Stimulated activated CD4-positive, alpha-beta T cell treated with anti-CD3 and anti-CD28 coated beads, Interleukin-2, amount 100 ng/mL, for 24 hours (primary cell): ENCODE measurements at regions not wholly inside any gene's neighbourhood (a gene's known extent, or its start where the extent isn't known, plus 50 kb on each side); places are given as distances from the start of the nearest gene placed in this dataset.

Experiments used
- DNase-seq, 2 donors: peaks; one replicate each; pipeline ENCODE4 v3.0.0-alpha.2; 2020

DNA sequence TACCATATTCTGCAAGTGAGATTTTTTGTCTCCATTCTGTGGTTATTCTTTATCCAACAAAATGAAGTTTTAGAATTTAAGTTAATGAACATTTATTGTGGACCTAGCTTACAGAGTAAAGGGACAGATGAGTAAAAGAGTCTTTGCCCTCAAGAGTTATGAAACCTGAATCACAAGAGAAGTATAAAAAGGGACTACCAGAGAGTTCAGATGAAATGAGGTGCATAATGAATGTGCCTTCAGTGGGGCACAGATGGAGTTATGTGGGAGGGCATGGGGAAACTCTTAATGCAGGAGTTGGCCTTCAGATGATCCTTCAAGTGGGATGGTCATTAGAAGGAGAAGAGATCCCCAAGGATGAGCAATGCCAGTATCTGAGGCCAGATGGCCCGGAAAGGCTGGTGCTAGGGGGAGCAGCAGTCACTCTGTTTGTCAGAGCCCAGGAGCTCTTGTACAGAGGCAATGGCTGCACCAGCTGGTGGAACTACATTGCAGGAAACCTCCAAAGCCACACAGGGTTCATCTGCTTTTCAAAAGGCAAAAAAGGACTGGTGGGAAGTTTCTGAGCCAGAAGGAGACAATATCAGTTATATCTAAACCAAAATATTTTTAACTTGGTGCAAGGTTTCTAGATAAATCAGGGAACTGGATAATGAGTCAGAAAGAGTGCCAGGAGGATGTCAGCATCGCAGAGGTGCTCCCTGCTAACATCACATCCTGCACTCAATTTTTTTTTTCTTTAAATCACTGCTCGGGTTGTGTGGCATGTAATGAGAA, 162.0 kb downstream of the KLF6 start:
- DNase-seq, result peak; percentile 28 to 38

DNA sequence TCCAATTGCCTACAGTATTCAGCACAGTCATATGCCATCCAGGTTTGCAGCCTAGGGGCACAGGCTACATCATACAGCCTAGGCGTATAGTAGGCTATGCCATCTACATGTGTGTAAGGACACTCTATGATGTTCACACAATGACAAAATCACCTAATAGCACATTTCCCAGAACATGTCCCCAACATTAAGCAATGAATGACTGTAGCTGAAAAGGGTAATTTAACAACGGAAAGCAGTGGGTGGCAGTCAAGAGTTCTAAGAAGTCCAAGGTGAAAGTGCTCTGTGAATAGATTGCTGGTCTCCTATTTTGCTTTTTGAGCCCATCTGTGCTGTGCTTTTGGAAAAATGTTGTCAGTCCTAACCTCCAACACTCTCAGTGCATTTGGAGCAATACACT, 162.6 kb downstream of the KLF6 start:
- DNase-seq, result no peak

DNA sequence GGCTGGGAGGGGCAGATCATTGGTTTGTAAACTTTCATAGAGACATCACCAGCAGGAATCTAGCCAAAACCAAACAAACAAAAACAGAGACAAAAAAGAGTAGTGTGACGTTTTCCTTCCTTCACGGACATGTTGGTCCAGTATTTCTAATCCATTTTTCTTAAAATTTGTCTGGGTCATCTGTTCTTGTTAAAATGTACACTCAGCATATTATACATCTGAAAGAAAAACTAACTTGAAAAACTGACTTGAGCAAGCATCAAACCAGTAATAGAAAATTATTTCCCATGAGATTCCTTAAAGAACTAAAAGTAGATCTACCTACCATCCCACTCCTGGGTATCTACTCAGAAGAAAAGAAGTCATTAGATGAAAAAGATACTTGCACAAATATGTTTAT, 164.2 kb downstream of the KLF6 start:
- no peak for DNase-seq

DNA sequence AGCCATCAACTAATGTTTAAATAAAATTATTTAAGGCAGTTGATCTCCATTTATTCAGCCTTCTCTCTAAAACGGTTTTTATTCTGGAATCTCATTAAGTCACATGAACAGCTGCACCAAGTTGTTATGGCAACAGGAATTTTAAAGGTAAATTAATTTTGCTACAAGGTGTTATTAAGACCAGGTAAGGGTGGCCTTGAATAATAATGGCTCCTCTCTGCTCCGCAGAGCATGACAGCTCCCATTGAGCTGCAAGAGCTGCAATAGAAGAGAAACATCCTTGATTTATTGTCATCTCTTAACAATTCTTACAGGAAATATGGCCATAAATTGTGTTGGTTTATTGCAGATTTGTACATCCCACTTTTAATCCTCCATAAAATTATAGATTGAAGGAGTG, 165.8 kb downstream of the KLF6 start:
- DNase-seq, result no peak

DNA sequence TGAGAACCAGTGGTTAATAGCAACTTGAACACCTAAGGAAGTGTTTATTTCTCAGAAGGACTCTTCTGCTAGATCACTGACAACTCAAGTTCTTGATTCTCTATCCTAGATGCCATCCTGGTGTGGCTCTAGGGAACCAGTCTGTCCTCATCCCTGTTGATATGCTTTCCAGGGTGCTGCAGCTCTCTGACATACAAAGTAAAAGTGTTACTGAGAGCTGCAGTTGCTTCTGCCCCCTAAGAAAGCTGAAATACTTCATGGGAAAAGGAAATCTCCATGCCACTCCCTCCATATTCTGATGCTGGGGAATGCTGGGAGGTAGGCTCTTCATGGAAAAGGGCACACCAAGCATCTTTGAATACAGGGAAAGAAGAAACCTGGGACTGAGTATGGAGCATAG, 168.1 kb downstream of the KLF6 start:
- DNase-seq, result no peak

DNA sequence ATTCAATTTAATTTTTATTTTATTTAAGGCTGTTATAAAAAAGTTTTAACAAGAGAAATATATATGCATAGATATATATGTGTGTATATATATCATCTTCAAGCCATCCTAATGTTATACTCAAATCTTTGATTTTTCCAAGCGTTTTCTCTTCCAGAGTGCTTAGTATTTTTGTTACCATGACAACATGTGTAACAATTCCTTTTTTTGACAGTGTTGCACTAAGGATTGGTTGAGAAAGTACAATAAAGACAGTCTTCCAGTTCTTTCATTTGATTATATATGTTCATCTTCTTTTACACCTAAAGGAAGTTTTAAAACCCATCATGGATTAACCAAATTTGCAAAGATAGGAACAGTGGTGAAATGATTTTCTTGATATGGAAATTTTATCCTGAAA, 171.7 kb downstream of the KLF6 start:
- DNase-seq, result no peak

DNA sequence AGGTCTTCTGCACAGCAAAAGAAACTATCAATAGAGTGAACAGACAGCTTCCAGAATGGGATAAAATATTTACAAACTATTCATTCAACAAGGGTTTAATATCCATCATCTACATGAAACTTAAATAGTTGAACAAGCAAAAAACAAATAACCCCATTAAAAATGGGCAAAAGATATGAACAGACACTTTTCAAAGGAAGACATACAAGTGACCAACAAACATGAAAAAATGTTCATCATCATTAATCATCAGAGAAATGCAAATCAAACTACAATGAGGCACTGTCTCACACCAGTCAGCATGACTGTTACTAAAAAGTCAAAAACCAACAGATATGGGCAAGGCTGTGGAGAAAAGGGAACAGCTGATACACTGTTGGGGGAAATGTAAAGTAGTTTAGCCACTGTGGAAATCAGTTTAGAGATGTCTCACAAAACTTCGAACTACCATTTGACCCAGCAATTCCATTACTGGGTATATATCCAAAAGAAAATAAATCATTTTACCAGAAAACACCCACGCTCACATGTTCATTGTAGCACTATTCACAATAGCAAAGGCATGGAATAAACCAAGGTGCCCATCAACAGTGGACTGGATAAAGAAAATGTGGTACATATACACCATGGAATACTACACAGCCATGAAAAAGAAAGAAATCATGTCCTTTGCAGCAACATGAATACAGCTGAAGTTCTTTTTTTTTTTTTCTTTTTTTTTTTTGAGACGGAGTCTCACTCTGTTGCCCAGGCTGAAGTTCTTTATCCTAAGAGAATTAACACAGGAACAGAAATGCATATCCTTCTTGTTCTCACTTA, 172.6 kb downstream of the KLF6 start:
- DNase-seq, result no peak

DNA sequence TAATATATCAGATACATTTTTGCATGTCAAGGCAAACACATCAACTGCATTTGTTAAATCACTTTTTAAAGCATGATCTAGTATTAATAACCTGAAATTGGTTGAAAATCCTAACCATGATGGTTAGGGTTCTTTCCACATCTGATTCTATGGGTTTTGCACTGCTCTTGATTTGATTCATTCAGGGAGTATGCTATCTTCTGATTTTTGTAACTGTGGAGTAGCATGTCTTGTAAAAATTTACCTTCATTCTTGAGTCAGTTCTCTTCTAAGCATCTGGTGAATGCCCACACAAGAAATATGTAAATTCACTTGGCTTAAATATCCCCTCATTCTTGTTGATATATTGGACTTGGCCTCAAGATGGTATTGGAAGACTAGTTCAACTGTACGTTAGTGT, 178.7 kb downstream of the KLF6 start:
- DNase-seq, result no peak

DNA sequence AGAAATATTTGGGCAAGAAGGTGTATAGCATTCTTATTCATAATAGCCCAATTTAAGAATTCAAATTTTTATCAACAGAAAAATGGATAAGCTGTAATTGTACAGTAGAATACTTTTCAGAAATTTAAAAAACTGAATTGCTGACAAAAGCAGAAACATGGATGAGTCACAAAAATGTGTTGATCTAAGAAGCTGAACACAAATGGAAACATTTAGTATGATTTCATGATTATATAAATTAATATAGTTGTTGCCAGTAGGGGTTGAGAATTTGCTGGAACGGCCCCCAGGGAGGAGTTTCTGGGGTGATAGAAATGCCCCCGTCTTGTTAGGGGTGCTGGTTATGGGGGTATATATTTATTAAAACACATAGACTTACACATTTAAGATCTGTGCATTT, 179.1 kb downstream of the KLF6 start:
- no peak for DNase-seq

DNA sequence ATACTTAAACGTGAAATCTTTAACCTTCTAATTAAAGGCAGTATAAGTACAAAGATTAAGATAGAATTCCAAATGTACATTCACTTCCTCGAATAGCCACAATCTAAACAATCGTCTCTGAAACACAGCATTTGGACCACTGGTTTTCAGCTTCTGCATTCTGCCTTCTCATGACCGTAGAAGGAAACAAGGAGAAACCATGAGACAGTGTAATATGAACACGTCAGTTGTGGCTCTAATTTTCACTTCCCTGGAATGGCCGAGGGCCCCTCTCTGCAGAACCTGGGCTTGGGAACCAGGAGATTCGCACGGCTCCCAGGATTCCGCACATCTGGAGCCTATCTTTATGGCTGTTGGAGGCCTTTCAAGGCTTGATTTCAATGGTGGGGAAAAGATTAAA, 189.3 kb downstream of the KLF6 start:
- DNase-seq, result no peak

DNA sequence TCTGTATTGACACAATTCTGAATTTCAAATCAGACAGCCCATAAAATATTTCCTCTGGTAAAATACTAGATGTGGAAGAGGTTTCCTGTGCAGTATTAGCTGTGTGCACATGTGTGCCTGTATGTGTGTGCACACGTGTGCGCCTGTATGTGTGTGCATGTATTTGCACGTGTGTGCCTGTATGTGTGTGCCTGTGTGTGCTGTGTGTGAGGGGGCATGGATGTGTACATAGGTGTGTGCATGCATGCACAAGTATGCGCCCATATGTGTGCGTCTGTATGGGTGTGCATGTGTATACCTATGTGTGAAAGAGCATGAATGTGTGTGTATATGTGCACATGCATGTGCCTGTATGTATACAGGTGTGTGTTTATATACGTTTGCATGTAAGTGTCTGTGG, 191.4 kb downstream of the KLF6 start:
- no peak for DNase-seq

DNA sequence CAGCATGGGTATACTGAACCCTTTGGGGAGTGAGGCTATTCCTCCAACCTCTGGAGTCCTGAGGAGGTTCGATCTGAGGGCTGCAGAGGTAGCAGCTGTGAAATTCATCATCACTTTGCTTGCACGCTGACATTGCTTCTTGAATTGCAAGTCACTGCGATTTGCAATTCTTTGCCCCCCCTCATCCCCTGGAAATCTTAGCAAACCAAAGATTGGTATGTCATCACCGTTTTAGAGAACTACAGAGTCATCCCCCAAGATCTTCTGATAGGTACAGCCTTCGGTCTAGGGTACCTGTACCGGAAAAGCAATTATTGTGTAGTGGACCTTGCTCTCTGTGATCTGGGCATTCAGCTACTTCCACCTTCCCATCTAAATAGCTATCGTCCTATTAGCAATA, 192.6 kb downstream of the KLF6 start:
- no peak for DNase-seq

DNA sequence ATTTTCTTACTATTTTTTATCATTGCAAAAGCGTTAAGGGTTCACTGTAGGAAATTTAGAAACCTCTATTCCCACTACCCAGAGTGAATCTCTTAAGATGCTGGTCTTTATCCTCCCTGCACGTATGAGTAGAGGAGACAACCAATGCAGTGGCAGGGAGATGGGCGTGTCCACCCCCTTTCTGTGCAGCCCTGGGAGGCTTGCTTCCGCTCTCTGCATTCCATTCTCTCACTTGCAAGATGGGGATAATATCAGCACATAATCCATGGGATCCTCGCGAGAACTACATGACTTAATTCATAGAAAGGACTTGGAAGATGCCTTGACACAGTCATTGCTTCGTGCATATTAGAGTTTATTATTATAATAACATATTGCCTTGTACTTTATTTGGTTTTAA, 196.2 kb downstream of the KLF6 start:
- DNase-seq, result no peak

DNA sequence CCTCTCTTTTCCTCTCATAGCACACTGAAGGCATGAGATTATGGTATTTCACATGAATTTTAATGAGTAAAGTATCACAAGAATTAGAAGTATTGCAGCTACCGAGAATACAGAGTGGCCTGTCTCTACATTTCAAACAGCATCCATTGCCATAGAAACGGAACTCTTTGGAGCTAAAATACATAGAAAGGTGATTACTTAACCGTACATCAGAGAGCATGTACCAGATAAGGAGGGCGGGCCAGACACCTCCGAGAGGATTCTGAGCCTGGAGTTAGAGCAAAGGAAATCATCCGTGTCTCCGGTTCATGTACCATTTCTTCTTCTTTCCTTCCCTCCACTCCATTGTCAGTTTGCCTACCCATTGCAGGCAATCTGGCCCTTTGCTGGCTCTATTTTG, 196.7 kb downstream of the KLF6 start:
- no peak for DNase-seq

DNA sequence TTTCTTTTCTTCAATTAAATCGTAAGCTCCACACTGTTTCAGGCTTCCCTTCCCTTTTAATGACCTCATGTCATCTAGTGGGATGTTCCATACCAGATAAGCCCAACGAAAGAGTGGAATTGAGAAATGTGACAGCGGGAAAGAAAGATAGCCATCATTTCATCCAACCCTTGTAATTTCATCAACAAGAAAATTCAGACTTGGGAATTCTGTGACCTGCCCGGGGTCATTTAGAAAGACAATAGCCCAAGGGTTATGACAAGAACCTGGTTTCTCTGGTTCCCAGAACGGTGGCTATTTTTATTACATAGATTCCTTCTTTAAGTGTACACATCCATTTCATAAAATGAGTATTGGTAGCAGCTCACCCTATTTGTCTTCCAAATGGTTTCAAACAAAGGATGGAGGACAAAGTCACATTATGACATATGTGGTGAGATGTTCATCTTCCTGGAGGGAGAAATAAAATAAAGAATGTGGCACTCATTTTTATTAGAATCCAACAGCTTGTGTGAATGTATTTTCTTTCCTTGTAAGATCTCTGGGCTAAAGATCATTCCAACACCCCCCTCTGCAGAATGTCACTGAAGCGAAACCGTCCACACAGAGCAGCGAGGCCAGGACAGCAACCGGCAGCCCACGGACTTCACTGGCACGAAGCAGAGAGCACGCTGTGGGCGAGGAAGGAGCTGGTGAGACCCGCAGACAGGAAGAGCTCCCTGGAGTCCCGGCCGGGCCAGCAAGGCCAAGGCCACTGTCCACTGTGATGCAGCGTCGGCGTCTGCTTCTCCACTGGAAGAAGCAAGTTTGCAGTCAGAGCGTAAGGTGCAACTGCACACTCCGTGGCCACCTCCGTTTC, 199.9 kb downstream of the KLF6 start:
- no peak for DNase-seq

DNA sequence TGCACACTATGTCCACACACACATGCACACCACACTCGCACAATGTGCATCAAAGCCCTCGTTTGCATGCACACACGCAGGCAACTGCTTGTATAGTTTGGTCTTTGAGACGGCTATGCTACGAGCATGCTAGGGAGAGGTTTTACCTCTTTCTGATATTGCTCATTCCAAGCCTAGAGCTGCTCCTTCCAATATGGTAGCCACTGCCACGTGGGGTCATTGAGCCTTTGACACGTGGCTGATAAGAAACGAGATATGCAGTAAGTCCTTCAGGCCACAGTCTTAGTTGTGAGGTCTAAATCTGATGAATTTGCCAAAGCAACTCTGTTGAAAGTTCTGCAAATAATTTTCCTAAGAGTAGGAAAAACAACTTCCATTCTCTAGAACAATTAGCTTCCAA, 204.4 kb downstream of the KLF6 start:
- DNase-seq, result no peak

DNA sequence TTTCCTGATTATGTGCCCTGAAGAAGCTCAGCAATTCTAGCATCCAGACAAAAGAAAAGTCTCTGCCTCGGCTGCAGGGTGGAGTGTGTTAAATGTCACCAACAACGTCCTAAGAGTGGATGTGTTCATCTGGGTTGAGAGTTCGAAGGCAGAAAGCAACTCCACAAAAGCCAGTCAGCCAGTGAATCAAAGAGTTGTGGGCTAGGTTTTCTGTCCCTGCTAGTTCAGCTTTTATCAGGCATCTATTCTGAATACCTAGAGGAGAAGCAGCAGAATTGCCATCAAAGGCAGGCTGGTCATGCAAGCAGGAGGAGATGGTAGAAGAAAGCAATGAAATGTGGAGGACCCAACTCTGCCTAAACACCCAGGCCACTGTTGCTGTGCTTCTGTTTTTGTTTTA, 205.2 kb downstream of the KLF6 start:
- no peak for DNase-seq

DNA sequence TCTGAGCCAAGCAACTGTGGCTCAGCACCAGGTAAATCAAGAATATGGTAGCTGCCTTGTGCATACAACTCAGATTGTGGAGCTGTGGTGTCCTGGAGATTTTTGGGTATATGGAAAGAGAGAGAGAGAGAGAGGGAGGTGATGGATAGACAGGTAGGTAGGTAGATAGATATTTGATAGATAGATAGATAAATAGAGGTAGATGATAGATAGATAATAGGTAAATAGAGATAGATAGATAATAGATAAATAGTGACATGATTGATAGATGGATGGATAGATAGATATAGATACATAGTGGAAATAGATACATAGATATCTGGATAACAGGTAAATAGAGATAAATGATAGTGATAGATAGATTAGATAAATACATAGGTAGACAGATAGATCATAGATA, 206.3 kb downstream of the KLF6 start:
- no peak for DNase-seq

DNA sequence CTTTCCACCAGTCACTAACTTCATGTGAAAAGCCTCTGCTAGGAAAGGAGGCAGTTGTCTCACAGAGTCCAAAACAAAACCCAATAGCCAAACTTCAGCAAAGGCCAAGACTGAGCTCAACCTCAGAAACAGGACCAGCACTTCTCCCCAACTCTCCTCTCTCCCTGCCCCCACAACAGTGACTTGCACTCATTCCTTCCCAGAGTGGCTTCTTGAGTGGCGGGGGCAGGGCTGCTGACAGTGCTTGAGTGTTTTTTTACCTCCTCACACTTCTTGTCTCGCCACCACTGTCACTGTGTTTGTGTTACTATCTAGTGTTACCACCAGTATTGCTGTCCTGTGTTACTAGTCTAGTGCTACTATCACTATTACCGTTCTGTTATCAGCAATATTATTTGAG, 206.8 kb downstream of the KLF6 start:
- DNase-seq, result no peak

DNA sequence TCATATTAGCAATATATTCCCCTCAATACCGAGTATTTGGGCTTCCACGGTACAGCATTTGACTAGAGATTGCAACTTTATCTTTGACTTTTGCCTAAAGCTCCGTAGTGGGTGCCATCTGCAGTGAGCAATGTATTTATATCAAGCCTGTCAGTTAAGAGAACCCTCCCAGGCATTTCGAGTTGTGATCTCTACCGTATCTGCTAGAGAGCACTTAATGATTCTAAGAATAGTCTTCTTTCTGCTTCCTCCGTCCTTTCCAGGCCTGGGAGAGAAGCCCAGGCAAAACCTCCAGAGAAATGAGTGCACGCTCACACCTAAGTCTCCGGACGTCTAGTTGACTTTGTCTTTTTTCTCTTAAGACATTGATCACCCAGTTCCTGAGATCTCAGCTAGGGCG, 210.6 kb downstream of the KLF6 start:
- no peak for DNase-seq

DNA sequence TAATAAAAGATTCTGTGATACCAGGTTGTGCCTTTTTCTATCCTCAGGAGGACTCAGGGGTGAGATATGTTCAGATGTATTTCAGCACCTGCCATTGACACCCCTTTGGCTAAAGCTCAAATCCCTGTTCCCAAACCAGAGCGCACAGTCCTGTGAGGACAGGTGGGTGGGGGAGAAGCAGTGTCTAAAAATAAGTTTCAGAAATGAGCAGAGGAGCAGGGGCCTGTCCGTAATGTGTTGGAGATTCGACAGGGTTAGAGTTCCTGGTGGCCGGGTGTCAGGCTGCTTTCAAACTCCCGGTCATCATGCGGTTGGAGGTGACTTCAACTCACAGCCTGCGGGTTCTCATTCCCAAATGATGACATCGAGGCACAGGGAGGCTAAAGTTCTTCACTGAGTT, 211.5 kb downstream of the KLF6 start:
- no peak for DNase-seq

DNA sequence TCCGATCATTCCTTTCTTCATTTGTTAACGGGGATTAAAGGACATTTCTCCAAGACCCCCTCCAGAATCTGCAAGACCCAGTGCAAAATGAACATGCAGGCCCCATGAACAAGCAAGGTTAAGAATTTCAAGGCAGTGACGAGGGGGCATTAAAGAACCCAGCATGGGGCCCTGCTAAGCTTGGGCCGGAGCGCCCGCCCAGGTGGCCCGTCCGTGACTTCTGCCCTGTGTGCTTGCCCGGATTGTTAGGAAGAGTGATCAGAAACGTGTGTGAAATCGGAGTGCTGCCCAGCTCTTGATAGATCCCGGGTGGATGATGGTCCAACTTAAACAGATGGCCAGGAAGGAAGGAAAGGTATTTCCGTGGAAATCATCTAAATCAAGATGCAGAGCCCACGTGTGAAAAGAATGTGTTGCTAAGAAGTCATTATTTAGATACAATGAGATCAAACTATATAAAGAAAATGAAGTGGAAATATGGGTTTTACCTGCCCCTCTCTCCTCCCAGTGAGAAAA, 213.6 kb downstream of the KLF6 start:
- DNase-seq, result no peak

DNA sequence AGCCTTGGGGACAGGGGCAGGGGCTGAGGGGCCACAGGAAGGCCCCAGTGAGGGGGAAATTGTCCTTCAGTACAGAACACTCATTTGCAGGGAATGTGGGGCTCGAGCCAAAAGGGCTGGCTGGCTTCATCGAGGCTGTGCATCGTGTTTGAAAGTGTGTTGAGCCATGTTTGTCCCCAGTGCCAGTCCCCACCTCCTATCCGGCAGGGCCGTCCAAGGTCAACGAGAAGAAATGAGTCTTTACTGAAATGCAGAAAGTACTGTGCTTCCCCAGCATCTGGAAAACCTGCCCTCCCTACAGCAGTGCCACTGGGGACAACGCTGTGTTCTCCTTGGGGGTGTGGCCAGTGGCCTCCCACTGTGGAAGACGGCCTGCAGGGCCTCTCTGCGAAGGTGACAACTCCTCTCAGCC, 214.1 kb downstream of the KLF6 start:
- DNase-seq, result no peak
